Peyer's patch (tissue), 4 donors: ENCODE measurements at regions not wholly inside any gene's neighbourhood (a gene's known extent, or its start where the extent isn't known, plus 50 kb on each side); places are given as distances from the start of the nearest gene placed in this dataset.

Source experiments
- CTCF ChIP-seq, 6 experiments: fragments of 450-650 bp in 4 of 6; fragments of 200-600 bp in 2 of 6; sonication (generic) in 1 of 6; IDR thresholded peaks; one replicate each; pipeline ENCODE4 v1.5.1; 2017 to 2019; ENCODE audit warnings: antibody characterized with exemption in 6 of 6, mild to moderate bottlenecking in 3 of 6, moderate library complexity in 1 of 6
- POLR2A ChIP-seq, 2 donors: fragments of 450-650 bp; IDR thresholded peaks; one replicate each; pipeline ENCODE4 v1.5.1; 2017; ENCODE audit warnings: antibody characterized with exemption in 2 of 2, mild to moderate bottlenecking in 2 of 2, moderate library complexity in 2 of 2

GRCh38 chr4:11732155-11732554 is 303.5 kb upstream of the HS3ST1 start:
- TF ChIP-seq CTCF (IDR thresholded peaks at IDR 0.05), result no peak
- no peak for TF ChIP-seq POLR2A (IDR thresholded peaks at IDR 0.05)
